KMS-11 (cell line): ENCODE measurements at regions not wholly inside any gene's neighbourhood (a gene's known extent, or its start where the extent isn't known, plus 50 kb on each side); places are given as distances from the start of the nearest gene placed in this dataset.

Source experiments
- H2AFZ ChIP-seq: fragments of 200-600 bp; sonication (generic); 2 replicates; pipeline ENCODE4 v1.6.1; 2016; ENCODE audit warnings: antibody characterized with exemption, mixed run types, low read depth
- H3K27ac ChIP-seq: fragments of 200-600 bp; sonication (generic); 2 replicates; pipeline ENCODE4 v1.6.1; 2016; ENCODE audit warnings: mild to moderate bottlenecking, mixed run types
- H3K27me3 ChIP-seq: fragments of 200-600 bp; sonication (generic); 2 replicates; pipeline ENCODE4 v1.6.1; 2017; ENCODE audit warnings: mild to moderate bottlenecking, low read depth, mixed run types, moderate library complexity; ENCODE audit not compliant: insufficient read depth
- H3K36me3 ChIP-seq: fragments of 200-600 bp; sonication (generic); 2 replicates; pipeline ENCODE4 v1.6.1; 2017; ENCODE audit warnings: mild to moderate bottlenecking, mixed run types; ENCODE audit not compliant: insufficient read depth
- H3K4me1 ChIP-seq: fragments of 200-600 bp; sonication (generic); 2 replicates; pipeline ENCODE4 v1.6.1; 2016; ENCODE audit warnings: mild to moderate bottlenecking, low read depth, mixed run types; ENCODE audit not compliant: poor library complexity, severe bottlenecking
- H3K4me2 ChIP-seq: fragments of 200-600 bp; sonication (generic); 2 replicates; pipeline ENCODE4 v1.7.0; 2016; ENCODE audit warnings: mild to moderate bottlenecking, mixed run types
- H3K4me3 ChIP-seq: fragments of 200-600 bp; sonication (generic); IDR thresholded peaks from 2 replicates; pipeline ENCODE4 v1.6.1; 2017; ENCODE audit warnings: low read depth, low read length, mixed read lengths; ENCODE audit not compliant: insufficient read depth
- H3K79me2 ChIP-seq: fragments of 200-600 bp; sonication (generic); 2 replicates; pipeline ENCODE4 v1.6.1; 2016; ENCODE audit warnings: low read depth, mixed run types; ENCODE audit not compliant: insufficient read depth
- H3K9ac ChIP-seq: fragments of 200-600 bp; sonication (generic); 2 replicates; pipeline ENCODE4 v1.6.1; 2016; ENCODE audit warnings: mild to moderate bottlenecking, mixed run types
- H4K20me1 ChIP-seq: fragments of 200-600 bp; sonication (generic); 2 replicates; pipeline ENCODE4 v1.6.1; 2016; ENCODE audit warnings: mild to moderate bottlenecking, mixed run types; ENCODE audit not compliant: insufficient read depth
- TF ChIP-seq, protein P1 (sequence below): fragments of 200-600 bp; sonication (generic); conservative IDR thresholded peaks from 2 replicates; pipeline ENCODE4 v1.6.1; 2017; ENCODE audit warnings: low read depth, mild to moderate bottlenecking, antibody characterized with exemption, low read length, moderate library complexity, mixed read lengths

DNA sequence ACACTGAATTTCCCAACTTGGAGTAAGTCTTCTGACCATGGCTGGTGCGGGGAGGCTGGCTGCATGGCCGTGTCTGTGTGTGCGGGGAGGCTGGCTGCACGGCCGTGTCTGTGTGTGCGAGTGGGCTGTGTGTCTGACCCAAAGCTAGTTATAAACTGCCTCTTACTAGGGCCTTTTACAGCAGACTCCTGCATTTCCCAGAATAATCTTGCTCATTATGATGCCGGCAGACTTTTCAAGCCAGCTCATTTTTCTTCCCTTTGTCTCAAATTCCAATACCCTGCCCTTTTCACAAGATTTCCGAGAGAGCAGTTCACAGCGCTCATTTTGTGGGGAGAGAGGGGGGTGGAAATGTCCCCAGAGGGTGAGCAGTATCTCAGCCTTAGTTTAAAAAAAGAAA, 470.7 kb upstream of the BRINP1 start:
- Histone ChIP-seq H3K27ac (no peak overlapping the region), H3K36me3 (no peaks in the 10 kb centered on the region), H3K4me3 (no peak overlapping the region), H3K27me3 (no peaks in the 10 kb centered on the region), H3K9ac (no peak overlapping the region), H3K4me2 (no peak overlapping the region), H3K4me1 (no peaks in the 10 kb centered on the region), H2AFZ (no peak overlapping the region), H4K20me1 (no peaks in the 10 kb centered on the region), H3K79me2 (no peaks in the 10 kb centered on the region)
- TF ChIP-seq, protein P1, sequence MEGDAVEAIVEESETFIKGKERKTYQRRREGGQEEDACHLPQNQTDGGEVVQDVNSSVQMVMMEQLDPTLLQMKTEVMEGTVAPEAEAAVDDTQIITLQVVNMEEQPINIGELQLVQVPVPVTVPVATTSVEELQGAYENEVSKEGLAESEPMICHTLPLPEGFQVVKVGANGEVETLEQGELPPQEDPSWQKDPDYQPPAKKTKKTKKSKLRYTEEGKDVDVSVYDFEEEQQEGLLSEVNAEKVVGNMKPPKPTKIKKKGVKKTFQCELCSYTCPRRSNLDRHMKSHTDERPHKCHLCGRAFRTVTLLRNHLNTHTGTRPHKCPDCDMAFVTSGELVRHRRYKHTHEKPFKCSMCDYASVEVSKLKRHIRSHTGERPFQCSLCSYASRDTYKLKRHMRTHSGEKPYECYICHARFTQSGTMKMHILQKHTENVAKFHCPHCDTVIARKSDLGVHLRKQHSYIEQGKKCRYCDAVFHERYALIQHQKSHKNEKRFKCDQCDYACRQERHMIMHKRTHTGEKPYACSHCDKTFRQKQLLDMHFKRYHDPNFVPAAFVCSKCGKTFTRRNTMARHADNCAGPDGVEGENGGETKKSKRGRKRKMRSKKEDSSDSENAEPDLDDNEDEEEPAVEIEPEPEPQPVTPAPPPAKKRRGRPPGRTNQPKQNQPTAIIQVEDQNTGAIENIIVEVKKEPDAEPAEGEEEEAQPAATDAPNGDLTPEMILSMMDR: no peak

DNA sequence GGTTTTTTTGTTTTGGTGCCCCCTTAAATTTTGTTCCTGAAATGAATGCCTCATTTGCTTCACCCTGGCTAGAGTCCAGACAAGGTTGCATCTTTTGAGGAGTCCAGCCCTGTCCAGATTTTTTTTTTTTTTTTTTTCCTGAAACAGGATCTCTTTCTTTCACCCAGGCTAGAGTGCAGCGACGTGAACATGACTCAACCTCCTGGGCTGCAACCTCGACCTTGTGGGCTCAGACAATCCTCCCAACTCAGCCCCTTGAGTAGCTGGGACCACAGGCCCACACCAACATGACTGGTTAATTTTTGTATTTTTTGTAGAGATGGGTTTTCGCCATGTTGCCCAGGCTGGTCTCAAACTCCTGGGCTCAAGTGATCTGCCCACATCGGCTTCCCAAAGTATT, 469.0 kb upstream of the BRINP1 start:
- TF ChIP-seq, protein P1: no peak
- H3K27me3 ChIP-seq: no peaks in the 10 kb centered on the region
- H4K20me1 ChIP-seq: no peaks in the 10 kb centered on the region
- no peaks in the 10 kb centered on the region for H3K36me3 ChIP-seq
- H3K79me2 ChIP-seq: no peaks in the 10 kb centered on the region
- H3K4me3 ChIP-seq: no peak overlapping the region
- no peak overlapping the region for H2AFZ ChIP-seq
- H3K9ac ChIP-seq: no peak overlapping the region
- H3K4me1 ChIP-seq: no peaks in the 10 kb centered on the region
- no peak overlapping the region for H3K4me2 ChIP-seq
- no peak overlapping the region for H3K27ac ChIP-seq

DNA sequence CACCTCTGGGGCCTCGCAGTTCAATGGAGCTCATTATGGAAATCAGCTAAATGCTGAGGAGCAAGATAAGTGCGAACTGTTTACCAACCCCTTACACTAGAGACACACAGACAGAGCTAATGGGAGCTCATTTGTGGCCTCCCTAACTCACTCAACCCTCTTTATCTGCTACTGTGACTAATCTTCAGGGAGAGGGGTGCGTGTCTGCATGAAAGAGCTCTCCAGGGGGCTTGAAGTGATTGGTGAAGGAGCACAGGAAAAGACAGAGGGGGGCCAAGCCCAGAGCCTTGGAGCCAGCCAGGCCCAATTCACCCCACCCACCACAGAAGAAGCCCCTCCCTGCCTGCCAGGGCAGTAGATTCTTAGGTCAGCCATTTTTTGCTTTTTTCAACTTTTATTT, 466.8 kb upstream of the BRINP1 start:
- Histone ChIP-seq H2AFZ (no peak overlapping the region), H3K36me3 (no peaks in the 10 kb centered on the region), H3K27ac (no peak overlapping the region), H3K9ac (no peak overlapping the region), H3K27me3 (no peaks in the 10 kb centered on the region), H3K4me2 (no peak overlapping the region), H4K20me1 (no peaks in the 10 kb centered on the region), H3K4me1 (no peaks in the 10 kb centered on the region), H3K79me2 (no peaks in the 10 kb centered on the region), H3K4me3 (no peak overlapping the region)
- TF ChIP-seq, protein P1: no peak

DNA sequence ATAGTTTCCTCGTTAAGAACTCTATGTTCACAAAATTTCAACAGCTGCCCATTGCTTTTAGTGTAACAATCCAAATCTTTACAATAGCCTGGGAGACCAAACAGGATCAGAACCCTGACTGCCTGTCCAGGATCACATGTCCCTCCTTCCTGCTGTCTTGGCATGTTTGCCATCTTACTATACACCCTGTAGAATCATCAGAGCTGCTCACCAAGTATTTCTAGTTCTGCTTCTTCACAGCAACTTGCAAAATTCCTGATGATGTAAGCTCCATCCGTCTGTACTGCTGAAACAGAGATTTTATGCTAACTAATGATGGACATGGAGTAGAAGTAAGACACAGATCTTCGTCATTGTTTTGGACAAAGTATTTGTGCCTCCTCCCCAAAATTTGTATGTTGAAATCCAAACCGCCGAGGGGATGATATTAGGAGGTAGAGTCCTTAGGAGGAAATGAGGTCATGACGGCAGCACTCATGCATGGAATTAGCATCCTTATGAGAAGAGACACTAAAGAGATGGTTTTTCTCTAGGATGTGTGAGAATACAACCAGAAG, 464.9 kb upstream of the BRINP1 start:
- H3K4me1 ChIP-seq: no peaks in the 10 kb centered on the region
- no peaks in the 10 kb centered on the region for H3K79me2 ChIP-seq
- H2AFZ ChIP-seq: no peak overlapping the region
- H3K36me3 ChIP-seq: no peaks in the 10 kb centered on the region
- no peak overlapping the region for H3K4me3 ChIP-seq
- no peak overlapping the region for H3K4me2 ChIP-seq
- TF ChIP-seq, protein P1: no peak
- no peak overlapping the region for H3K27ac ChIP-seq
- H3K27me3 ChIP-seq: no peaks in the 10 kb centered on the region
- H4K20me1 ChIP-seq: no peaks in the 10 kb centered on the region
- H3K9ac ChIP-seq: no peak overlapping the region
